ENCODE measurements at regions not wholly inside any gene's neighbourhood (a gene's known extent, or its start where the extent isn't known, plus 50 kb on each side); places are given as distances from the start of the nearest gene placed in this dataset.

DNA sequence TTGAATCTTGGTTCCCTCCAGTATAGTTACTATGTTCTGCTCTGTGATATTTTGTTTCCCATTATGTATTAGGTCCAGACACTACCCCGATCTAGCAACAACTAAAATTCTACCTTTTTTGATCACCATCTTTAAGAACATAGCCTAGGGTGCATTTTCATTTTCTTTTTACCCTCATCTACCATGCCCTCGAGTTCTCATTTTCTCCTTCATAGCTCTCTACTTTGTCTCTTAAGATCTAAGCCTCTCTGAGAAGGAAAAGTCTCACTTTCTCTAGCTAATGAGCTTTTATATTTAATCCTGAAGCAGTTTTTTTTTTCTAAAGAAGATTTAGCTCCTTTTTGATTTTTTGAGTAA is 1089.4 kb upstream of the SLC39A10 start:
- H3K4me3 ChIP-seq (ENCODE audit: low read depth, low read length) = no peak overlapping the region
- no peak for DNase-seq
- H3K36me3 ChIP-seq = no peaks in the 10 kb centered on the region
- H3K9me3 ChIP-seq (ENCODE audit: severe bottlenecking) = no peaks in the 10 kb centered on the region
- TF ChIP-seq, protein P1, sequence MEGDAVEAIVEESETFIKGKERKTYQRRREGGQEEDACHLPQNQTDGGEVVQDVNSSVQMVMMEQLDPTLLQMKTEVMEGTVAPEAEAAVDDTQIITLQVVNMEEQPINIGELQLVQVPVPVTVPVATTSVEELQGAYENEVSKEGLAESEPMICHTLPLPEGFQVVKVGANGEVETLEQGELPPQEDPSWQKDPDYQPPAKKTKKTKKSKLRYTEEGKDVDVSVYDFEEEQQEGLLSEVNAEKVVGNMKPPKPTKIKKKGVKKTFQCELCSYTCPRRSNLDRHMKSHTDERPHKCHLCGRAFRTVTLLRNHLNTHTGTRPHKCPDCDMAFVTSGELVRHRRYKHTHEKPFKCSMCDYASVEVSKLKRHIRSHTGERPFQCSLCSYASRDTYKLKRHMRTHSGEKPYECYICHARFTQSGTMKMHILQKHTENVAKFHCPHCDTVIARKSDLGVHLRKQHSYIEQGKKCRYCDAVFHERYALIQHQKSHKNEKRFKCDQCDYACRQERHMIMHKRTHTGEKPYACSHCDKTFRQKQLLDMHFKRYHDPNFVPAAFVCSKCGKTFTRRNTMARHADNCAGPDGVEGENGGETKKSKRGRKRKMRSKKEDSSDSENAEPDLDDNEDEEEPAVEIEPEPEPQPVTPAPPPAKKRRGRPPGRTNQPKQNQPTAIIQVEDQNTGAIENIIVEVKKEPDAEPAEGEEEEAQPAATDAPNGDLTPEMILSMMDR (IDR thresholded peaks at IDR 0.05; ENCODE audit: low read depth, low read length) = no peak
- no peaks in the 10 kb centered on the region for H3K27me3 ChIP-seq (ENCODE audit: insufficient read depth, low read depth, severe bottlenecking)
- H3K27ac ChIP-seq = no peak overlapping the region

DNA sequence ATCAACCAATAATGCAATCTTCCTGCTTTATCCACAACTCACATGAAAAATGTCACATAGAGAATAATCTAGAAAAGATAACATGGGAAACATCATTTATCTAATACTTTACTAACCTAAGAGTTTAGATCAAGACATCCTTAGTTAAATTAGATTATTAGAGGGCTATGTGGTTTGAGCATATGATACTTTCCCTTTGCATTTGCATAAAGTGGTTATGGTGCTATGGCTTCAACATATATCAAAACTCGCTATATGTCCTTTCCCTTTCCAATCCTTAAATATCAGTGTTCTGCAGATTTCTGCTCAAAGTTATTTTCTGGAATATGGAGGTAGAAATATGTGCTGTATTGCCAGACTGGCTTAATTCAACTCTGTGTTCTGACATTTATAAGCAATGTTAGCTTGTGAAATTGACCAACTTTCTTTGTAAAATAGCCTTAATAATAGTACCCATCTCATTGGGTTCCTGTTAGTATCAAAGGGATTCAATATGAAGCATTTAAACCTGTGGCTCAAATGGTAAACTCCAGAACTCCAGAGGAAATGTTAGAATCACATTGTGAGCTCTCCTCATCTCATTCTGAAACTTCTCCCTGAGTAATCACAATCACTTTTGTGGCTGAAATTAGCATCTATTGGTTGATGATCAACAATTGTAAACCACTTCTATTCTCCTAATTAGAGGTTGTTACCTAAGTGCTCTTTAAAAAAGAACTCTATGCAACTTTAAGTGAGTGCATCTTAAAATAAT is 1089.9 kb upstream of the SLC39A10 start:
- H3K27me3 ChIP-seq (ENCODE audit: insufficient read depth, low read depth, severe bottlenecking) = no peaks in the 10 kb centered on the region
- no peaks in the 10 kb centered on the region for H3K36me3 ChIP-seq
- H3K4me3 ChIP-seq (ENCODE audit: low read depth, low read length) = no peak overlapping the region
- DNase-seq = no peak
- TF ChIP-seq, protein P1 (IDR thresholded peaks at IDR 0.05; ENCODE audit: low read depth, low read length) = no peak
- H3K9me3 ChIP-seq (ENCODE audit: severe bottlenecking) = no peaks in the 10 kb centered on the region
- H3K27ac ChIP-seq = no peak overlapping the region

DNA sequence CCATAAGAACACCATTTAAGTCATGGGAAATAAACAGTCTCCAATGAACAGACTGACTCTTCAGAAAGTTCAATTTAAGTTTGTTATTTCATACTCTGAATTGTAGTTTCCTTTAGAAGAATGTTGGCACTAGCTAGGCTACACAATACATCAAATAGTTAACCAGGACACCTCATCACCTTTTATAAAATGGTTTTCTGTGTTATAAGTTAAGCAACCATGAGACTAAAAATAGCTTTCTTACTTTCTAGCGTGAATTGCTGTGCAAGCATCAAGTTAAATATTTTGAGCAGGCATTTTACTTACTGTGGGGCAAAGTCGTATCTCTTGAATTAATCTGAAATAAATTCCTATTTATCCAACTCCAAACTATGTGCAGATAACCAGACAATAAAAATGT is 1092.6 kb upstream of the SLC39A10 start:
- Histone ChIP-seq H3K4me3 (ENCODE audit: low read depth, low read length) (no peak overlapping the region), H3K9me3 (ENCODE audit: severe bottlenecking) (no peaks in the 10 kb centered on the region), H3K27me3 (ENCODE audit: insufficient read depth, low read depth, severe bottlenecking) (no peaks in the 10 kb centered on the region), H3K27ac (no peak overlapping the region), H3K36me3 (no peaks in the 10 kb centered on the region)
- DNase-seq = no peak
- TF ChIP-seq, protein P1 (IDR thresholded peaks at IDR 0.05; ENCODE audit: low read depth, low read length) = no peak

DNA sequence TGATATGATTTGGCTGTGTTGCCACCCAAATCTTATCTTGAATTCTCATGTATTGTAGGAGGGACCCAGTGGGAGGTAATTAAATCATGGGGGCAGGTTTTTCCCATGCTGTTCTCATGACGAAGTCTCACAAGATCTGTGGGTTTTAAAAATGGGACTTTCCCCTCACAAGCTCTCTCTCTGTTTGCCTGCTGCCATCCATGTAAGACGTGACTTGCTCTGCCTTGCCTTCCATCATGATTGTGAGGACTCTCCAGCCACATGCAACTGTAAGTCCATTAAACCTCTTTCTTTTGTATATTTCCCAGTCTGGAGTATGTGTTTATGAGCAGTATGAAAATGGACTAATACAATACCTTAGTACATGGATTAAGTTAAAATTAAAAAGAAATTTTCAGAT is 1094.7 kb upstream of the SLC39A10 start:
- TF ChIP-seq, protein P1 (IDR thresholded peaks at IDR 0.05; ENCODE audit: low read depth, low read length) = no peak
- no peaks in the 10 kb centered on the region for H3K9me3 ChIP-seq (ENCODE audit: severe bottlenecking)
- no peaks in the 10 kb centered on the region for H3K27me3 ChIP-seq (ENCODE audit: insufficient read depth, low read depth, severe bottlenecking)
- DNase-seq = no peak
- H3K4me3 ChIP-seq (ENCODE audit: low read depth, low read length) = no peak overlapping the region
- H3K36me3 ChIP-seq = no peaks in the 10 kb centered on the region
- H3K27ac ChIP-seq = no peak overlapping the region

DNA sequence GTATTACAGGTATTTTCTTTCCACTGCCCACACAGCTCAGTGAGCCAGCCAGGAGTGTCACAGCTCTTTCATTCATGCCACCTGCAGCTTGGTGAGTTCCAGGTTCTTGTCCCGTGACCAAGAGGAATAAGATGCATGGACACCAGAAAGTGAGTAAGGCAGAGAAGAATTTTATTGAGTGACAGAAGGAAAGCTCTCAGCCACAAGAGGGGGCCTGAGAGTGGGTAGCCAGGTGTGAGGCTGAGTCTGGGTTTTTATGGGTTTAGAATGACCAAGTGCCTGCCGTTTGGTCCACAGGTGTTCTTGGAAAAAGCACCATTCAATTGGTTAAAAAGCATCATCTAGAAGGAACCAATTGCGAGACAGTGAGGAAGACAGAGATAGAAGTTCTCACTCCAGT is 1097.1 kb upstream of the SLC39A10 start:
- H3K36me3 ChIP-seq = no peaks in the 10 kb centered on the region
- no peak for DNase-seq
- H3K9me3 ChIP-seq (ENCODE audit: severe bottlenecking) = no peaks in the 10 kb centered on the region
- H3K27me3 ChIP-seq (ENCODE audit: insufficient read depth, low read depth, severe bottlenecking) = no peaks in the 10 kb centered on the region
- TF ChIP-seq, protein P1 (IDR thresholded peaks at IDR 0.05; ENCODE audit: low read depth, low read length) = peak; percentile 21; the same call in 1 of the 2 replicates
- H3K4me3 ChIP-seq (ENCODE audit: low read depth, low read length) = no peak overlapping the region
- no peak overlapping the region for H3K27ac ChIP-seq

DNA sequence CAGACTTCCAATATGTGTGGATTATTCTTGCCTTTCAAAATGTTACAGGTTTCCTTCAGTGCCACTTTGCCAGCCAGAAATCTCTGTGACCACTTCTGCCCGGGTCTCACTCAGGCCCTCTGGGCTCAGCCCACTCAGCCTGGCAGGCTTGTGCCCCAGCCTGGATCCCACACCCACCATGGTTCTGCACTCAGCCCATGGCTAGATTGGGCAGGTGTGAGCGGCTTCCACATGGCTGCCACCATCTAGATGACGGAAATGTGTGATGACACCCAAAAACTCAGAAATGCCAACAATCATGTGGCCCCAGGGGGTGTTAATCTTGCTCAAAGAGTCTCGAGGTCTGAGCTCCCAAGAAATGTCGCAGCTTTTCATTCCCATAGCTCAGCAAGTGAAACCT is 1097.5 kb upstream of the SLC39A10 start:
- no peaks in the 10 kb centered on the region for H3K36me3 ChIP-seq
- no peak for DNase-seq
- TF ChIP-seq, protein P1 (IDR thresholded peaks at IDR 0.05; ENCODE audit: low read depth, low read length) = no peak
- H3K4me3 ChIP-seq (ENCODE audit: low read depth, low read length) = no peak overlapping the region
- H3K27ac ChIP-seq = no peak overlapping the region
- no peaks in the 10 kb centered on the region for H3K9me3 ChIP-seq (ENCODE audit: severe bottlenecking)
- H3K27me3 ChIP-seq (ENCODE audit: insufficient read depth, low read depth, severe bottlenecking) = no peaks in the 10 kb centered on the region

Measured in WERI-Rb-1 (cell line).